Stimulated activated CD4-positive, alpha-beta T cell treated with anti-CD3 and anti-CD28 coated beads, Interleukin-4, amount 100 ng/mL, for 1 hour (primary cell): ENCODE measurements at regions not wholly inside any gene's neighbourhood (a gene's known extent, or its start where the extent isn't known, plus 50 kb on each side); places are given as distances from the start of the nearest gene placed in this dataset.

ENCODE experiments used
- DNase-seq: peaks from one replicate; pipeline ENCODE4 v3.0.0-alpha.2; 2020

DNA sequence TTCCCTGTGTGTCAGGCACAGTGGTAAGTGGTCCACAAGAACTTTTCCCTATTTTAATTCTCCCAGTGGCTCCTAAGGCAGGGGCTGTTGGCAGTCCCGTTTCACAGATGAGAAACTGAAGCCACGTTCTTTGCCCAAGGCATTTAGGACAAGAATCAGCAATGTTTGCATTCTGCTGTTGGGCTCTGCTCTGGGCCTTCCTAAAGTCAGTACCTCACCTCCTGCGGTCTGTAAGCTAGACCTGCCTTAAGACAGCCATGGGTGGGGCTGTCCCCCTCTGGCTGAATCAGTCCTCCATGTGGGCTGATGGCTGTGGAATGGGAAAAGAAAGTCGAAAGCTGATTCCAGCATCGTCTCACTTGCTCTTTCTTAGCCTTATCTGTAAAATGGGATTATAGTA is 304.8 kb downstream of the MAF start:
- no peak for DNase-seq

GRCh38 chr16:79295162-79295561 is 305.4 kb downstream of the MAF start:
- no peak for DNase-seq

GRCh38 chr16:79294568-79294967 is 306.0 kb downstream of the MAF start:
- no peak for DNase-seq

DNA sequence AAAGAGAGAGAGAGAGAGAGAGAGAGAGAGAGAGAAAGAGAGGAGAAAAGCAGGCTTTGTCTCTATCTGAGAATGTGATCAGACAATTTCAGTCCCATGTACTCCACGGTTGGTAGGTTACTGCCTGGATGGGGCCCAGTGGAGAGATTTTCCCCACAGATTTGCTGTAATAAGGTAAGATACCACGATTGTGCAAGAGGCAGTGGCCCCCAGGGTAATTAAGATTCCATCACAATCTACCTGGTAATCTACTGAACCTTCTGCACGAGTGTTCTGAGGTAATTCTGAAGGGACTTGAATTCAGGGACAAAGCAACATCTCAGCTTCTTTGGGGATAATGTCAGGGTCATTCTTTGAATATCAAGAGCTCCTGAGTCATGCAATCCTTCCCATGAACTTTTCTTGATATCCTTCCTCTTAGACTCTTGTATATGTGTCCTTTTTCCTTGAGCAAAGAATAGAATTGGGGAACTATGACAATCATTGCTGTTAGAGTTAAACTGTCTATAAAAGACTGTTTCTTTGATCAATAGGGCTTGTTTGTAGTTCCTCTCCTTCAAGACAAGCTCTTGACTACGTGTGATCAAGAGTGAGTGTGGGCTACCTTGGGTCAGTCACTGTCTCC is 306.6 kb downstream of the MAF start:
- no peak for DNase-seq

- no peak for DNase-seq
These were observed 312.5 kb downstream of the MAF start for GRCh38 chr16:79288066-79288465.

DNA sequence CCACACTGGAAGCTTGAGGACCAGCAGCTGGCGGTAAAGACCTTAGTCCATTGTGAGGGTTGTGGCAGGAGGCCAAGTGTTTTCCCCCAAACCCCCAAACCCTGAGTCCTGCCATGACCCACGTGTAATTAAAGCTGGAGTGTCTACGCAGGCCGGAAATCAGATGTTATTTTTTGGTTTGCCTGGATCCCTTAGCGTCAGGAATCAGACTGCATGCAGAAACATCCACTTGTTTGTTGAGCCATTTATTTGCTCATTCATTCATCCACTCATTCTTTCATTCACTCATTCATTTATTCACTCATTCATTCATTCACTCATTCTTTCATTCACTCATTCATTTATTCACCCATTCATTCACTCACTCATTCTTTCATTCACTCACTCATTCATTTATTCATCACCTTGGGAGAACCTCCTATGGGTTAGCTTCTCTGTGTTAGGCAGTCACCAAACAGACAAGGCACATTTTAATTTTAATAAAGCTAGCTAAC is 313.1 kb downstream of the MAF start:
- no peak for DNase-seq

DNA sequence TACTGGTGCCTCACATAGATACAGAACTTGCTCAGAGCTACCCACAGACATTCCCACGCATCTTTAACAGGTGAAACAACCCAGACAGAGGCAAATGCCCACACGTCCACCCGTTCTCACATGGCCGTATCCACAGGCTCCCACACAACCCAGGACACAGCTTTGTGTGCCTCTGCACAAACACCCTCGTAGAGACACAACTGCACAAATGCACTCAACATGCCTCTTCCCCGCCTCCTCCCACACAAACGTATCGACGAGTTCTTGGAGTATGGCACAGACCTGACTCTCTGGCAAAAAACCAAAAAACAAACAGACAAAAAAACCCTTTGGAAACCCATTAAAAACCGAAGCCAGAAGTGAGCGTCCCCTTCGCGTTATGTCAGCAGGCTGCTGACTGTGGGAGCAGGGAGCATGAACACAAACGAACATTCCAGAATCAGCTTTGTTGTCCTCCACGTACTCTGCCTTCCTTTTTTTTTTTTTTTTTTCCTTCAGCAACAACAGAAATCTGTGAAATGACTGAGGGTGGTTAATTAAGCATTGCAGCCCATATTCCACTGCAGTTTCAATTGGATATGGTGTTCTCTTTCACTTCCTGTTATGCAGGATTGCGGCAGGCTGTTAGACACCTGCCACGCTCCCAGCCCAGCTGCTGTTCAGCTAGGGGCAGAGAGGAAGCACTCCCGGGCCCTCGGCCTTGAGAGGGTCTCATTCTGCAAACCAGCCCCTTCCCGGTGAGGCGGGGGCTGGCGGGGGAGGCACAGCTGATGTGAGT is 313.7 kb downstream of the MAF start:
- peak; percentile 14 for DNase-seq

- no peak for DNase-seq
These were observed 315.8 kb downstream of the MAF start for GRCh38 chr16:79284766-79285165.

- DNase-seq: peak; percentile 30
These were observed 317.0 kb downstream of the MAF start for GRCh38 chr16:79283578-79283977.

DNA sequence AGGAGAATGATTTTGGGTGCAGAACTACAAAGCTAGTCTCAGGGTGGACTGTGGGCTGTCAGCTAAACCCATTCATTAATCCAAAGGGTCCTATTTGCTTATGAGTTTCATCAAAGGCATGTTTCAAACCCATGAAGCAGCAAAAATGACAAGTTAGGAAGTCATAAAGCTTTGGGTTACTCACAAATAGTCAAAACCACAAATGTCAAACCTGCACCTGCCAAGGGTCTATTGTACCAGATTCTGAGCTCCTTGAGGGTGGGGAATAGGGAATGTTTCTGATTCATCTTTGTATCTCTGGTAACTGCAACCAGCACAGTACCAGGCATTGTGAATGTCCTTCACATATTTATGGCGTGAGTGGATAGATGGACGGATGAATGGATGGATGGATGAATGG is 317.7 kb downstream of the MAF start:
- DNase-seq: no peak

DNA sequence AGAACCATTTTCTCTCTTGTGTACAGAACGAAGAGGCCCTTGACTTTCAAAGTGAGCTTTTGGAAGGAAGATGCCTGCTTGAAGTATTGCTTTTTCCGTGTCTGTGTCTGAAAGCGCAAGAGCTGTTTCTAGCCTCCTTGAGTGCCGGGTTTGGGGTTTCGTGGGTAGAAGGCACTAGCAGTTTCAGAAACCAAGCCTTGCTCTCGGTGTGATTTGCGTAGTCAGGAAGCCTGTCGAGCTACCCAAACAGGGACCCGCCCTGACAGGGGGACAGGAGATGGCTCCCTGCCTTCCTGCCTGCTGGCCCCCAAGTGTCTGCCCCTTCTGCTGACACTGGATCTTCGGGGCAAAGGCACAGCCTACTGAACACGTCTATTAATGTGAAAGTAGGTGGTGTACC is 322.0 kb downstream of the MAF start:
- DNase-seq: peak; percentile 54

DNA sequence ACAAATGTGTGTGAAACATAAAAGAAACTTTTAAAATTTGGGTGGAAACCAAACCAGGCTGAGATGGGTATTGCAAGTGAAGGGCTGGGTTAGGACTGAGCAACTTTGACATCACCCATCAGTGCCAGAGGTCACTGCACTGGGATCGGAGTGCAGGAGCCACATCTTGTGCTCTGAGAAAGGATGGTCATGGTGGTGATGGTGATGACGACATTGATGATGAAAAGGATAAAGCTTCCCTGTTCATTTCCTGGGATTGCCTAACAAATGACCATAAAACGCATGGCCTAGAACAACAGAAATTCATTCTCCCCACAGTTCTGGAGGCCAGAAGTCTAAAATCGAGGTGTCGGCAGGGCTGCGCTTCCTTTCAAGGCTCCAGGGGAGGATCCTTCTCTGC is 324.0 kb downstream of the MAF start:
- DNase-seq: no peak

- no peak for DNase-seq
These were observed 326.3 kb downstream of the MAF start for GRCh38 chr16:79274264-79274663.

DNA sequence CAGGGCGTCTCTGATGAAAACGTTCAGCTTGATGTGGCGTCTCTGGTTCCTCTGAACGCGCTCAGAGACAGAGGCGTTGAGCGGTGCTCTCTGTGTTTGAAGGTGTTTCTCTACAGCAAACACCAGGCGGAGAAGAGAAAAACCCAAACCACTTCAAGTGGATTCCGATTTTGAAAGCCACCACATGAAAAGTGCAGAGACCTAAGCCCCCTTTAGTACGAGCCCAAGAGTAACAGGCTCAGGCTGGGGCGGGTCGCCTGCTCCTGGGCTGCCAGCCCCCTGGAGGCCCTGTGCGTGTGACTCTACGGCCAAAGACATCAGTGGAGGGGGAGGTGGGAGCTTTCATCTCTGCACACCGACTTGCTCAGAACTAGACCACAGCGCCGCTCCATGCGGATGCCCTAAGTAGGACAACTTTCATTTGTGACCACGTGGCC is 328.4 kb downstream of the MAF start:
- peak; percentile 54 for DNase-seq

GRCh38 chr16:79271583-79271982 is 329.0 kb downstream of the MAF start:
- no peak for DNase-seq

DNA sequence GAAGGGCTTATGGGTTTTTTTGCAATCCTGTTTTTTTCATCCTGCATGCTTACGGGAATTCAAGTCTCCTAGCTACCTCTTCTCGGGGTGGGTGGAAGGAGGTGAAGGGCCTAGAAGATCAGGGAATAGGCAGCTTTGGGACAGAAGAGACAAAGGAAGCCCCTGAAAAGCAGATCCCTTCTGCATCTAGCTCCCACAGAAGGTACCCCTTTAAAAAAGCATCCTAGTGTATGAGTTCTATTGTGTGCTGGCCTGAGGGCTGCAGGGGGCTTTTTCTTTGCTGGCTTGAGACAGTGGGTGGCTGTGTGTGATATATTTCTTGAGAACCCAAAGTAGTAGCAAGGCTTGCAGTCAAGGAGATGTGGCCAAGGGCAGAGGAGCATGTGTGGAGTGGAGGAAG is 330.5 kb downstream of the MAF start:
- no peak for DNase-seq

DNA sequence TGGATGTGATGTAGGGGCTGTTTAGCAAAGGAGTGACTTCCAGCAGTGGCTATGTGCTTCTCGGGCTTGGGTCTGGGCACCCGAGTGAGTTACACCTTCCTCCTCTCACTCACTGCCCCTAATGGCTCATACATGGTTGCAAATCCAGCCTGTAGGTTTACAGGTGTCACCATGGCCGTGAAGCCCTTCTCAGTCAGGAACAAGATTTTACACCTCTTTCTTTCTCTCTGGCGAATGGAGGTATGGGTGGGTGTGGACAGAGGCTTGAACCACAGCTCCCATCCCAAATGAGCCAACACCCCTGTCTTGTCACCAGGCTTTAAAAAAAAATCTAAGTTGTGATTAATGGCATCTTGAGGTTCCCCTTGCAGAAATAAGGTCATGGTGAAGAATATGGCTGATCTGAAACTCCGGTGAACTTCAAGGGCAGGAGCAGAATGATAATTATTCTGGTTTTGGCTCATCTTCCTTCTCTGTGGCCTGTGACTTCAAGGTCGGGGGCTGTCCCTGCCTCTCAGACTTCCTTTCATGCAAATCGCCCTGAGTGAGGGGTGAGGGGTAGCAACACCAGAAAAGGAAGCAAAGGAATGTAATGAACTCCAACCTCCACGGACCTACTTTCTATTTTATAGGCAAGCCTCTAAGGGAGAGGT is 331.2 kb downstream of the MAF start:
- peak; percentile 61 for DNase-seq

DNA sequence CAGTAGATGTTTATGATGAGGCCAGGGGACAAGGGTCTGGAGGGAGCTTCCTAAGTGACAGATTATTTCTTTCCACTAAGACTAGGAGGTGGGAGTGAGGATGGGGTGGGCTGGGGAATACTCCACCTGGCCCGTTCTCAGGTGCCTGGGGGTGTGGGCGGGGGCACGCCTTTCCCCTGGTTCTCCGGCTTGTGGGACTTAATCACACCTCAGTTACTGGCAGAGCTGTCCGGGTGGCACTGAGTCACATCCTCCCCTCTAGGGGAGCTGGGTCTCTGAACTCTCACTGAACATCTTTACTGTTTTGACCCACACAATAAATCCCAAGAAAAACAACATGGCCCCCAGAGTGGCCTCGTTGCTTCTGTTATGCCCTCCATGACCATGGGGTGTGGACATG is 332.8 kb downstream of the MAF start:
- peak; percentile 46 for DNase-seq

GRCh38 chr16:79267146-79267545 is 333.4 kb downstream of the MAF start:
- DNase-seq: no peak

DNA sequence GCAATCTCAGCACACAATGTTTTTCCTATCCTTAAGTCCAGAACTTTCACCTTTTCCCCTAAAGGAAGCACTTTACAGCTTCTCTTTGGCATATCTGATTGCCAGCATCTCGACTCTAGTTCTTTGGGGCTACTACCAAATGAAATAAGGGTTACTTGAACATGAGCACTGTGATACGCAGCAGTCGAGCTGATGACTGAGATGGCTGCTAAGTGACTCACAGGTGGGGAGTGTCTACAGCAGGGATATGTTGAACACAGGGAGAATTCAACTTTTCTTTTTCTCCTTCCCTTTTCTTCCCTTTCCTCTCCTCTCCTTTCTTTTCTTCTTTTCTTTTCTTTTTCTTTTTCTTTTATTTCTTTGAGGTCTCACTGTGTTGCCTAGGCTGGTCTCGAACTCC is 334.8 kb downstream of the MAF start:
- DNase-seq: no peak

DNA sequence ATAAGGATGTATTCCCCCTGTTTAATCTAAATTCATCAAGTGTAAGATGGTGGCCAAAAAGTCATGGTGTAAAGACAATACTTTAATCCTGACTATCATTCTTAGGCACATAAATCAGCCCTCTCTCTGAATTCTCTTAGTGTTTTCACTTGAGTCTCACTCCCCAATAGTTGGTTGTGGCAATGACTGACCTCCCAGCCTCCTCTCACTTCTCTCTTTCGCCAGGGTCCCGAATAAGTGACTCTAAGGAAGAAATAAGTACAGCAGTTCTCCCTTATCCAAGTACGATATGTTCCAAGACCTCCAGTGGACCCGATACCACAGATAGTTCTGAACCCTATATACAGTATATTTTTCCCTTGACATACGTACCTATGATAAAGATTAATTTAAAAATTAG is 335.3 kb downstream of the MAF start:
- no peak for DNase-seq

GRCh38 chr16:79264237-79265109 is 336.1 kb downstream of the MAF start:
- DNase-seq: no peak

GRCh38 chr16:79263425-79263824 is 337.1 kb downstream of the MAF start:
- DNase-seq: no peak
